NCI-H187 treated with DMSO at 0.1 percent for 48 hours (cell line): ENCODE measurements at regions not wholly inside any gene's neighbourhood (a gene's known extent, or its start where the extent isn't known, plus 50 kb on each side); places are given as distances from the start of the nearest gene placed in this dataset.
"Not testable (repeated sequence)": the region's sequence is repeated elsewhere in the genome, so short reads cannot be mapped to it uniquely, and the experiment has no call there.

Experiments
- DNase-seq: peaks from one replicate; lab custom pipeline; 2025; lab: John Stamatoyannopoulos, UW

GRCh38 chr16:29328528-29328927 lies 78.0 kb downstream of the NPIPB11 start:
- DNase-seq, result not testable (repeated sequence)

GRCh38 chr16:29327631-29328408 lies 78.7 kb downstream of the NPIPB11 start:
- DNase-seq, result not testable (repeated sequence)

- DNase-seq, result not testable (repeated sequence)
These were observed 80.1 kb downstream of the NPIPB11 start for GRCh38 chr16:29326164-29327125.

- not testable (repeated sequence) for DNase-seq
These were observed 82.8 kb downstream of the NPIPB11 start for GRCh38 chr16:29323725-29324124.

GRCh38 chr16:29321585-29321984 lies 84.9 kb downstream of the NPIPB11 start:
- no peak for DNase-seq

DNA sequence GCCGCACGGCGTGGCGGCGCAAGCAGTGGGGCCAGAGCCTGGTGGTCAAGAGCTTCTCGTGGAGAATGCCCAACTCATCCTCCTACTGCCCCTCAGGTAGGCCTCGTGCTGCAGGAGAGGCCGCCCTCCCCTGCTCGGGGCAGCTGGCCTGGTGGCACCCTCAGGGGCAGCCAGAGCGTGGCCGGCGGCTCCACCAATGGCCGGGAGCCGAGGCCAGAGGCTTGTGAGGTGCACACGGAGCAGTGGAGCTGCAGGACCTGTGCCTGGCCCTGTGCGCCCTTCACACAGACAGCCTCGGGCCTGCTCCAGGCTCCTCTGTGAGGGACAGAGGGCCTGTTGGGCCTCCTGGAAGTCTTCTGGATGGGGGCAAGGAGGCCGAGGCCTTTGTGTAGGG lies 85.5 kb downstream of the NPIPB11 start:
- no peak for DNase-seq

GRCh38 chr16:29320274-29320999 lies 86.1 kb downstream of the NPIPB11 start:
- DNase-seq, result no peak

GRCh38 chr16:29319726-29320125 lies 86.8 kb downstream of the NPIPB11 start:
- DNase-seq, result no peak

DNA sequence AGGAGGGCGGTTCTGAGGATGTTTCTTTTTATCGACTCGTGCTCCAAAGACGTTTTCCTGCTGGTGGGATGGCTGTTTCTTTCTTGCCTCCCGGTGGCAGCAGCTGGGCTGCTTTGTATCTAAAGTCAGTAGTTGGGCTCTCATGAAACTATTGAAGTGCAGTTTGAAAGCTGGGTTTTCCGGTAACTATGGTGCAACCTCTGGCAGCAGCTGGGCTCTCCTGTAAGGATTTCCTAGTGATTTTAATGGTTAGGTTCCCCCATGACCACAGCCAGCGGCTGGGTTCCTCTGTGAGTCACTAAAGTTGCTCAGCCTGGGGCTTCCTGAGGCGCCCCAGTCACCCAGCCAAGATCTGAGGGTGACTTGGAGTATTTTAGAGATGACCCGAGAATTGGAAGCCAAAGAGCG lies 87.9 kb downstream of the NPIPB11 start:
- not testable (repeated sequence) for DNase-seq

- DNase-seq, result no peak
These were observed 88.5 kb downstream of the NPIPB11 start for GRCh38 chr16:29318037-29318436.

- no peak for DNase-seq
These were observed 89.2 kb downstream of the NPIPB11 start for GRCh38 chr16:29317269-29317668.

GRCh38 chr16:29316761-29317183 lies 89.7 kb downstream of the NPIPB11 start:
- DNase-seq, result no peak

DNA sequence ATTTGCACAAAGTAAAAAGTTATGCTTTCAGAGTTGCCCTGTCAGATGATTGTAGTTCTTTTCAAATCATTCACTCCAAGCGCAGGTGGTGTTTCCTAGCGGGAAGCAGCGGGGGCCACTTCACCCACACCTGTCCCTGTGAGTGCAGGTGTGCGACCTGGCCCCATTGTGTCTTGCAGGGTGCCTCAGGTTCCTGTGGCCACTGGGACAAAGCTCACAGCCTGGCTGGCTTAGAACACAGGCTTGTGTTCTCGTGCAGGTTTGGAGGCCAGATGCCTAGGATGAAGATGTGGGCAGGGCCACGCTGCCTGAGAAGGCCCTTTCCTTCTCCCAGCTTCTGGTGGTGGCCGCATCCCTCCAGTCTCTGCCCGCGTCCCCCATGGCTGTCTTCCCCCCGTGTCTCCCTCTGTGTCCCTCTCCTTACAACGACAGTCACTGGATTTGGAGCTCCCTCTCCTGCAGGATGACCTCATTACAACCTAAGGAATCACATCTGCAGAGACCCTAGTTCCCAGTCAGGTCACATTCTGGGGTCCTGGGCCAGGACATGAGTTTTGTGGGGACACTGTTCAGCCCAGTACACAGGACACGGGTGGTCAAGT lies 90.5 kb downstream of the NPIPB11 start:
- DNase-seq, result no peak

DNA sequence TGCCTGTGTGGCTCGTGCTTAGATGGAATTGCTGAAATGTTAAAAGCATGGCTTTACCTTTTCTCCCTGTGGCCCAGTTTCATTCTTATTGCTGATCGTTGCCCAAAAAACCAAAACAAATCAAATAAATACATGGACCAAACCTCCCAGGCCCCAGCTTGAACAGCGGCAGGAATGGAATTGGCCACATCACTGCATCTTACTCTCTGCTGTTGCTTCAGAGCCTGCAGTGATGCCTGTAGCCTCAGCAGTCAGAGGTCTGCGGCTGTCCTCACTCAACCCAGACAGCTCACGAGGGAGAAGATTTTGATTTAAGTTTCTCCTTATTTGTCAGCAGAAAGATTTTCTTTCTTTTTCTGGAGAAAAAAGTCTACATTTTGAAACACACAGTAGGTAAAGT lies 91.5 kb downstream of the NPIPB11 start:
- DNase-seq, result no peak

DNA sequence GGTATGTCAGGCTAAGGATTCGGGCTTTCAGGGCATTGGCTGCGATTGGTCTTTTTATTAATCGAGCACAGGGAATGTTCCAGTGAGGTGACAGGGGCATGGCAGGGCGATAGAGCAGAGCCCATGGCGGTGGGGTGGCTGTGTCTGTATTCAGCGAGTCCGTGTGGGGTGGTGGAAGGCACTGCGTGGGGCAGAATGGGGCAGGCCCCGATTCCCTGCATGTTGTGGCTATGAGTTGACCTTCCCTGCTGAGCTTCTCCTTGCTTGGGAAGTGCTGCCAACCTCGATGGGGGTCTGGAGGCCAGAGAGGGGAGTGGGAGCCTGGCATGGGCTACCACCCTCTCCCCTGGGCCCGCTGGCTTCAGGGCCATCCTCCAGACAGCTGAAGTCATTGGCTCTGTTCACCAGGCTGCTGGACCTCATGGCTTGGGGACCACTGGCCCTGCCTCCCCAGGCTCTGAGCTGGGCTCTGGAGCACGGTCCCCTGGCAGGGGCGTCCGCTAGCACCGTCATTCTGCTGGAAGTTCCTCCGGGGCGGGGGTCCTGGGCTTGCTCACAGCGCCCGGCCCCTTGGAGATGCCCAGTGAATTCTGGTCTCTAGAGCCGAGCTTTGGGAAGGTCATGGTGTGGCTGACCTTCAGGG lies 92.1 kb downstream of the NPIPB11 start:
- DNase-seq, result no peak

DNA sequence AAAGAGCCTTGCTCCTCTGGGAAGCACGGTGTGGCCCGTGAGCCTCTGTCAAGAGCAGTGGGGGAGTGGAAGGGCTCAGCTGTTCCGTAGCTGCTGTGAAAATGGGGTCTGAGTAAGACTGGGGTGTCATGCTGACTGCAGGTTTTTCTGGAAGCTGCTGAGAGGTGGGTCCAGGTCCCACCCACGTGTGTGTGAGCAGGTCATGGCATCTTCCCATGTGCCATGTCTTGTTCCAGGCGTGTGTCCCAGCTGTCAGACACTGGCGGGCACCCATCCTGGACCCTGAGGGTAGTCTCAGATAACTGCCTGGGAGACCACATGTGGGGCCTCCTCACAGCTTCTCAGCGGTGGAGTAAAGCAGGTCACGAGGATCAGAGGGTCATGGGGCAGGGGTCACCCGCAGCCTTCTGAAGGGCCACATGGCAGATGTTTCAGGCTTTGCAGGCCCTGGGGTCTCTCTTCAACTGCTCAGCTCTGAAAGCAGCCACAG lies 92.9 kb downstream of the NPIPB11 start:
- DNase-seq, result no peak

DNA sequence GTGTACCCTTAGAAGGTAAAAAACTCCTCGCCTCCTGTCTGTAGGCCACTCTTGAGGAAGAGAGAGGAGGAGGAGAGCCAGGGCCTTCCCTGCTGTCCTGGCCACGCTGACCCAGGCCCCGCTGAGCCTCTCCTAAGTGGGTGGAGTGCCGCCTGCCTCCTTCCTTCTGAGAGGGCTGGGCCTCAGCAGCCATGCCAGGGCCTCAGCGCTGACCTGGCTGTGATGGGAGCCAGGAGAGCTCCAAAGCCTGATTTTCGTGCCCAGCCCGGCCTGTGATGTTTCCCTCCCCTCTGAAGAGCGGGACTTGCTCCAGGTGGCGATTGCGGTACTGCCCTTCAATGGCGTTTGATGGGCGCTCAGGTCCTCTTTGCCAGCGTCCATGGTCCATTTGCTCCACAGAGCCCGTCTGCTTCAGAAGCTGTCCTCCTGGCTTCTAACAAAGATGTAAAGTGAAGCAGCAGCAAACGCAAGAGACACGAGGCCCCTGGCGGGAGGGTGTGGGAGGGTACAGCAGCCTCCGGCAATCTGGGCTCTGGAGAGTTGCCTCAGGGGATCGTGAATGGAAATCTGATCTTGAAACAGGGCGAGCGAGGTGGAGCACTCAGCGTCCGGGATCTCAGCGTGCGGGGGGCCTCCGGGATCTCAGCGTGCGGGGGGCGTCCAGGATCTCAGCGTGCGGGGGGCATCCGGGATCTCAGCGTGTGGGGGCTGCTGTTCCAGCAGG lies 93.5 kb downstream of the NPIPB11 start:
- no peak for DNase-seq

DNA sequence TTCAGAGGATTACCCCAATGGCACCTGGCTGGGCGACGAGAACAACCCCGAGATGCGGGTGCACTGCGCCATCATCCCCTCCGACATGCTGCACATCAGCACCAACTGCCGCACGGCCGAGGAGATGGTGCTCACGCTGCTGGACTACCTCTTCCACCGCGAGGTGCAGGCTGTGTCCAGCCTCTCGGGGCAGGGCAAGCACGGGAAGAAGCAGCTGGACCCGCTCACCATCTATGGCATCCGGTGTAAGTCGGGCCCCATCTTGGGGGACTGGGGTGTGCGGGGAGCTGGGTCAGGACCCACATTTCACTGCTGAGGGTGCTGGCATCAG lies 94.2 kb downstream of the NPIPB11 start:
- DNase-seq, result not testable (repeated sequence)

DNA sequence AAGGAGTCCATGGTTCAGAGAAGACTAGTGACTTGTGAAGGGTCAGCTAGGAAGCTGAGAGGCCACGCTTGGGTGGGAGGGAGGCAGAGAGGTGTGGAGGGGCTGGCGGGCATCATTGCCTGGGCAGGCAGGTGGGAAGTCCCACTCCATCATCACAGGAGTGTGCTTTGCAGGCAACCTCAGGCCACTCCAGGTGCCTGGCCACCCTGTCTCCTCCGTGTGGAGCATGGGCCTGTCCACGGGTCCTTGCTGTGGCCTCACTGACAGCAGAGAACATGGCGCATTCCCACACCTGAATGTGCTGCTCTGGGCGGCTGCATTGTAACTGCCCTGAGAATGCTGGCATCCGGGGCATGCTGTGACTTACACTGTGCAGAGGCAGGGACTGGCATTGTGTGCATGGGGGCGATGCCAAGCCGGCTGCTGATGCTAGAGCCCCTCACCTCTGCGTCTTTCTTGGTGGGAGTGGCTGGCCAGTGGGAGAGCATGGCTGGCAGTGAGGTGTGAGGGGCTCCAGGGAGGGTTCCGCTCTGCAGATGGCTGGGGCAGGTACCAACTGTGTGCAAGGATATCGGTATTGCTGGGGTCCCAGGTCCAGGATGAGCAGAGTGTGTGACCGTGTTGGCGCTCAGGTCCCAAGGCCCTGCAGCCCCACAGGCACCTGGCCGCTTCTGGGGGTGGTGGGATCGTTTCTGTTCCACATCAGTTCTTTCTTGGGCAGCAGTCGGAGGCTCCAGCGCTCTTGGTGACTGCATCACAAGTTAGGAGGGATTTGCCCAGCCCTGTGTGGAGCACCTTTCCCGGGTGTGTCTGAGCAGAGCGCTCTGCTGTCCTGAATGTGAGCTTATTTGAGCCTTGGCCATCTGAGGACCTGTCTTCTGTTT lies 94.8 kb downstream of the NPIPB11 start:
- DNase-seq, result no peak
